ENCODE measurements at regions not wholly inside any gene's neighbourhood (a gene's known extent, or its start where the extent isn't known, plus 50 kb on each side); places are given as distances from the start of the nearest gene placed in this dataset.

- DNase-seq (ENCODE audit: low spot score) = no peak
These were observed 526.9 kb downstream of the NPHP4 start for GRCh38 chr1:5465281-5465711.

- no peak for DNase-seq (ENCODE audit: low spot score)
These were observed 527.9 kb downstream of the NPHP4 start for GRCh38 chr1:5464366-5464765.

- no peak for DNase-seq (ENCODE audit: low spot score)
These were observed 531.3 kb downstream of the NPHP4 start for GRCh38 chr1:5460974-5461373.

DNA sequence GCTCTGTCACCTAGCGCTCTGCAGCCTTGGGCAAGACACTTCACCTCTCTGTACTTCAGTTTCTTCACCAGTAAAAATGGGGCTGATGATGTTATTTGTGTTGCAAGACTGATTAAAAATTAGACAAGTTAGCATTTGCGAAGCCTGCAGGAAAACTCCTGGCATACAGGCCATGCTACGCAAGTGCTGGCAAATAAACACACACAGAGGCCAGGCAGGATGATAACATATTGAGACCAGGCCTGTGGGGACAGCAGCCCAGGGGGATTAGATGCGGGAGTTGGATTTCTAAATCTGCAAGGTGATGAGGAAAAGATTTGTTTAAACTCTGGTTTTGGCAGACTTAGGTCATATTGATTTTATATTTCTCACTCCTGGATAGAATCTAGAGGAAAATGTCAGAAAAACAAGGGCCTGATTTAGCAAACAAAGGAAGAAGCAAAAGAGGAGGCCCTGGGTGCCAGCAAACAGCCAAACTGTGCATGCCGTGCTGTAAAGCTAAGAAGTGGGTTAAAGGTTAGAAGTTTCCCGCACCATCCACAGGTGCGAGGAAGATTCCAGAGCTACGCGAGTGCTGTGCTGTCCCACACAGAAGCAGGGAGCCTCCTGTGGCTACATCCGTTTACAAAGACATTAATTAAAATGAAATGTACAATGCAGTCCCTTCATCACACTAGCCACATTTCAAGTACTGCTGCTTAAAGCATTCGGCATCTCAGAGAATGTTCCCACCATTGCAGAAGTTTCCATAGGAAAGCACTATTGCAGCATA lies 532.2 kb downstream of the NPHP4 start:
- DNase-seq (ENCODE audit: low spot score) = no peak

GRCh38 chr1:5458248-5458647 lies 534.0 kb downstream of the NPHP4 start:
- DNase-seq (ENCODE audit: low spot score) = no peak

GRCh38 chr1:5456090-5456811 lies 536.0 kb downstream of the NPHP4 start:
- DNase-seq (ENCODE audit: low spot score) = no peak

DNA sequence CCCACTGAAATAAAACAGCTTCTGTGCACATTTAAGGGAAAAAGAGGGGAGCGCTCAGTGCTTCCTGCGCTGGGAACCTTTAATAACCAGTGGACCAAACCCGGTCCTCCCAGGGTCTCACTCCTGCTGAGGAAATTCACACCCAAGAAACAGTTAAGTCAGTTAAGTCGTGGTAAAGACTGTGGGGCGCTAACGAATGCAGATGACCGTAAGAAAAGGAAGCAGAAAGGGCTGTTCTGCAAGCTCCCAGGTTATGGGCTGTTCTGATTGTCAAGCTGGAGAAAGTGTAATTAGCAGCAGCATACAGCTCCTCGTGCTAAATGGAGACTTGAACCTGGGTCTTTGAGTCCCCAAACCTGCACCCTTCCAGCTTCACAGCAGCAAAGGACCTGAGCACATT lies 536.6 kb downstream of the NPHP4 start:
- DNase-seq (ENCODE audit: low spot score) = no peak

GRCh38 chr1:5455056-5455455 lies 537.2 kb downstream of the NPHP4 start:
- DNase-seq (ENCODE audit: low spot score) = no peak

DNA sequence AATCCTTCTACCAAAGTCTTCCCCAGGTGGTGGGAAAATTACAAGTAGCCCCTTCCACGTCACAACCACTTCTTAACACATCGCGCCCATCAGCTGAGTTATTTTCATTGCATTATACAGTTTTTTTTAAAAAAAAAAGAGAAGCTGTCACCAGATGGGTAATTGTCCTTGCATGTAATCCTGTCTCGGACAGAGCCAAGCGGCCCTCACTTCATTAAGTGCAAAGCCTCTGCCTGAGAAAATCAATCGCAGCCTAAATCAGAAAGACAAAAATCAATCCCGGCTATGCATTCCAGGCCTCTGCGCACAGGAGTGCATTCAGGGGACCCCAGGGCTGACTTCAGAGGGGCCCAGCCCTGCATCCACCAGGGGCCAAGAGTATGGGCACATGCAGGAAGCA lies 538.9 kb downstream of the NPHP4 start:
- no peak for DNase-seq (ENCODE audit: low spot score)

DNA sequence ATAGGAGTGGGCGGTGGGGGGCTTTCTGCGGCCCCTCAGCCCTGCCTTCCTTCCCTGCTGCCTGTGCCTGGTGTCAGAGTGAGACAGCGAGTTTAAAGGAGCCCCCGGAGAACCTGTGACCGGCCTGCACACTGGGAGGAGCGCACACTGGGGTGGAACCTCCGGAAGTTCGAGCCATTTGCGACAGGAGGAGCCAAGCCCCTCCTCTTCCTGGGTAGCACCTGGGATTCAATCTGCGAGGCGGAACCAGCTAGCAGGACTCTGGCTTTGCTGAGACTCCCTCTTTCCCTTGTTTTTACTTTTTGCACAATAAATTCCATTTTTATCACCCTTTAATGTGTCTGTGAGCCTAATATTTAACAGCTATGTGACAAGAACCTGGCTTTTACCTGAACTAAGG lies 540.6 kb downstream of the NPHP4 start:
- DNase-seq (ENCODE audit: low spot score) = no peak

GRCh38 chr1:5448486-5448885 lies 543.7 kb downstream of the NPHP4 start:
- DNase-seq (ENCODE audit: low spot score) = no peak

DNA sequence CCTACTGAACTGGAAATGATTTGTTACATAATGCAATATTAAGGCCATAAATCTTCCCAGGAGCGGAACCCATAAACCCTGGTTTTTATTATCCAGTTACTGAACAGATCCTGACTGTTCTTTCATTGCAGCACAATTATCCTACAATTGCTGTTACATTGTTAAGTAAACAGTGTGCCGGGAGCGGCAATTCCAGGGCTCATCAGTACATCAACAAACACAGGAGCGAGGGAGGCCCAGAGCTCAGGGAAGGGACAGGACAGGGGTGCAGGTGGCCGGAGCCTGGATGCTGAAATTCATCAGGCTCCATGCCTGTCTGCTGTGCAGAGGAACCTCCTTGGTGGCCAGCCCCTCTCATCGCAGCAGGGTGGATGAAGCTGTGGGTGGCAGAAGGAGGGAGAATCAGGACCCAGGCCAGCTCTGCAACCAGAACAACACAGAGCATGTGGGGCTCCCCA lies 544.7 kb downstream of the NPHP4 start:
- no peak for DNase-seq (ENCODE audit: low spot score)

GRCh38 chr1:5444396-5444795 lies 547.8 kb downstream of the NPHP4 start:
- no peak for DNase-seq (ENCODE audit: low spot score)

GRCh38 chr1:5436808-5437207 lies 555.4 kb downstream of the NPHP4 start:
- no peak for DNase-seq (ENCODE audit: low spot score)

DNA sequence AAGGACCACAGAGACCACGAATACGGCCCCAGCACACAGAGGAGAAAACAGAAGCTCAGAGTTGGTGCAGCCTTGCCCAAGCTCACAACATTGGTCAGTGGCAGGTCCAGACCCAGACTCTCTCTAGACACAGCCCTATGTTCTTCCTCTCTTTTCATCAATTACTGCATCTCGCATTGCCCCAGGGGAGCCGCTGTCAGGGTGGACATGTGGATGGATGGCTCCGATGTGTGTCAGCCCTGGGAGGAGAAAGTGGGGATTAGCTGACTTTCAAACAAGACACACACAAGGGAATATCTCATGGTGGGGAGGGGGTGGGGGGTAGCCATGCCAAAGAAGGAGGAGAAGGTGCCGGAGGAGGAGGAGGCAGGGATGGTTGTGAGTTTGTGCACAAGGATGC lies 556.8 kb downstream of the NPHP4 start:
- DNase-seq (ENCODE audit: low spot score) = no peak

DNA sequence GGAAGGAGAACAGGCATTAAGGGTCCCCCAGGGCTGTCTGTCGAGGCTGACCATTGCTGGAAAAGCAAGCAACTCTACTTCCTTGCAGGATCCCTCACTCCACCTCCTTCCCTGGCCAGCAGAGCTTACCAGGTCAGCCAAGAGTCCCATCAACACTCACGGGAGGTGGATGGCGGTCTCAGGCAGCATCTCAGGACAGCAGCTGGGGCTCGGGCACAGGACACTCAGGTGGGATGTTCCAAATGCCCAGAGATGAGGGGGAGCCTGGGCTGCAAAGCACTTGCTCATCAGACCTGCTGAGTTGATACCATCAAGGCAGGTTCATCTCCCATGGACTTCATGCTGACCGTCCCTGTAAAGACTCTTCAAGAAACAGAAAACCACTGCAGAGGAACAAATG lies 559.8 kb downstream of the NPHP4 start:
- DNase-seq (ENCODE audit: low spot score) = no peak

- no peak for DNase-seq (ENCODE audit: low spot score)
These were observed 561.1 kb downstream of the NPHP4 start for GRCh38 chr1:5430911-5431697.

GRCh38 chr1:5430136-5430535 lies 562.1 kb downstream of the NPHP4 start:
- DNase-seq (ENCODE audit: low spot score) = no peak

- DNase-seq (ENCODE audit: low spot score) = no peak
These were observed 563.9 kb downstream of the NPHP4 start for GRCh38 chr1:5428351-5428750.

GRCh38 chr1:5427026-5427613 lies 565.1 kb downstream of the NPHP4 start:
- DNase-seq (ENCODE audit: low spot score) = no peak

DNA sequence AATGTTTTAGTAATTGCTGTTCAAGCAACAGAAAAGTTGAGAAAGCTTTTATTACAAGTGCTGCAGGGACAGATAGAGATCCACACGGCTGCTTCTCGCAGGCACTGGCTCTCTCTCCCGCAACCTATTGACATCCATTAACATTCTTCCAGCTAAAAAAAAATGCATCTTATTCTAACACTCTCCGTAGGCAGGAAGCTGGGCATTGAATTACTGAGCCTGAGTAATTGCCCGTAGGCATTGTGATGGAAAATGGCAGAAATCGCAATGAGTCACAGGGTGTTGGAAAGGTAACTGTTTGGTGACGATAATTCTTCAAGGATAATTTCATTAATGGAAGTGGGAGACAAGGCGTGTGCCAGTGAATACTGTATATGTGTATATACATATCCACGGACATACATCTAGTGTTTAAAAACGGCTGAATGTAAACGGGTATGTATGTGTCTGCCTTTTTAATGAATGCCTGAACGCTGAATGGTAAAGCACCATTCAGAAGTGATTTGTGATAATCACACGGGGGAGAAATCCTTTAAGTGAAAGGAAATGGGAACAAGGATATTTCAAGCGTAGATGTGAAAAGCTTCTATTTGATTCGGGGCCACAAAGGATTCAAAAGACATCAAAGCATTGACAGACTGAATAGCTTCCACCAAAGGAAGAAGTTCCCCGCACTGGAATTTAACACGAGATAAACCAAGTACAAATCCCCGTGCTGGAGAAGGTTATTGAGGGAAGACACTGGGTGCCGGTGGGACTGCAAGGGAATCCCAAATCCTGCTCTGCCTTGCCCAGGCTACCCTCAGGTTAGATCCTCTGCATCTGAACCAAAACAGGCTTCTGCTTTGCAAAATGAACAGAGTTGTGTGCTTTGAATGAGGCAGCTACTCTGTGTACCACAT lies 567.2 kb downstream of the NPHP4 start:
- no peak for DNase-seq (ENCODE audit: low spot score)

Data from hepatic stellate cell (primary cell).